ENCODE measurements at regions not wholly inside any gene's neighbourhood (a gene's known extent, or its start where the extent isn't known, plus 50 kb on each side); places are given as distances from the start of the nearest gene placed in this dataset.
"Not testable (repeated sequence)": the region's sequence is repeated elsewhere in the genome, so short reads cannot be mapped to it uniquely, and the experiment has no call there.

GRCh38 chr3:82595530-82595929, 834.1 kb upstream of the GBE1 start:
- DNase-seq = no peak

GRCh38 chr3:82587174-82587573, 825.7 kb upstream of the GBE1 start:
- no peak for DNase-seq

- no peak for DNase-seq
Observed at GRCh38 chr3:82586414-82586813, 825.0 kb upstream of the GBE1 start.

GRCh38 chr3:82586002-82586401, 824.6 kb upstream of the GBE1 start:
- not testable (repeated sequence) for DNase-seq

DNA sequence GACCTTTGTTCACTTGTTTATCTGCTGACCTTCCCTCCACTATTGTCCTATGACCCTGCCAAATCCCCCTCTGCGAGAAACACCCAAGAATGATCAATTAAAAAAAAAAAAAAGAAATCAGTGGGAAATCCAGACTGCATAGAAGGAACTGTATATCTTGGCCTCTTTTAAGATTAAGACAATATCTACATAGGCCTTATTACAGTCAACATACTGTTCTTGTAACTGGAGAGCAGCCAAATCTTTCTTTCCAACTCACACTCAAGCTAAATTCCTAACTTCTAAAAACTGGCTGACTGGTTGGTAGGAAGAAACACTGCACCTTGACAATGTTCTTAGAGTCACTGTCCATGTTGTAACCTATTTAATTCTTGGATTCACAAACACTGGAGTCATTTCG, 824.1 kb upstream of the GBE1 start:
- DNase-seq = not testable (repeated sequence)

DNA sequence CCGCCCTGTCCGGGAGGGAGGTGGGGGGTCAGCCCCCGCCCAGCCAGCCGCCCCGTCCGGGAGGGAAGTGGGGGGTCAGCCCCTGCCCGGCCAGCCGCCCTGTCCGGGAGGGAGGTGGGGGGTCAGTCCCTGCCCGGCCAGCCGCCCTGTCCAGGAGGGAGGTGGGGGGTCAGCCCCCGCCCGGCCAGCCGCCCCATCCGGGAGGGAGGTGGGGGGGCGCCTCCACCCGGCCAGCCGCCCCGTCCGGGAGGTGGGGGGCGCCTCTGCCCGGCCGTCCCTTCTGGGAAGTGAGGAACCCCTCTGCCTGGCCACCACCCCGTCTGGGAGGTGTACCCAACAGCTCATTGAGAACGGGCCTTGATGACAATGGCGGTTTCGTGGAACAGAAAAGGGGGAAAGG, 823.4 kb upstream of the GBE1 start:
- DNase-seq = not testable (repeated sequence)

DNA sequence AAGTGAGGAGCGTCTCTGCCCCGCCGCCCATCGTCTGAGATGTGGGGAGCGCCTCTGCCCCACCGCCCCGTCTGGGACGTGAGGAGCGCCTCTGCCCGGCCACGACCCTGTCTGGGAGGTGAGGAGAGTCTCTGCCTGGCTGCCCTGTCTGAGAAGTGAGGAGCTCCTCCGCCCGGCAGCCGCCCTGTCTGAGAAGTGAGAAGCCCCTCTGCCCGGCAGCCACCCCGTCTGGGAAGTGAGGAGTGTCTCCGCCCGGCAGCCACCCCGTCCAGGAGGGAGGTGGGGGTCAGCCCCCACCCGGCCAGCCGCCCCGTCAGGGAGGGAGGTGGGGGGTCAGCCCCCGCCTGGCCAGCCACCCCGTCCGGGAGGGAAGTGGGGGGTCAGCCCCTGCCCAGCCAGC, 823.0 kb upstream of the GBE1 start:
- not testable (repeated sequence) for DNase-seq

DNA sequence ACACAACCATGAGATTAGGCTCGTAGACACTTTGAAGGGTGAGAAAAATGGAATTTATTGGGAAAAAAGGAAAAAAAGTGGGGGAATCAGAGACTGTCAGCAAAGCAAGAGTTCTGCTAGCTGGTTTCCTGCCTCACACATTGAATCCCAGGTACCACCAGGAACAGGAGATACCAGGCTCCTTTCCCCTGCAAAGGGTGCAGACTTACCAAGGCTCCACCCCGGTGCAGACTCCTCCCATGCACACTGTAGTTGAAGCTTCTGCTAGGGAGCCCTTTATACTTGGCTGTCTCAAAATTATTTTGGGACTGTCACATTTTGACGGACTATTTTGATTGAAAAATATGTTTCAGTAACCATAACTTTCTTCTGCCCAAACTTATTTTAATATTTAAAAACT, 819.9 kb upstream of the GBE1 start:
- no peak for DNase-seq

GRCh38 chr3:82572721-82573120, 811.3 kb upstream of the GBE1 start:
- no peak for DNase-seq

- no peak for DNase-seq
Observed at GRCh38 chr3:82568776-82569338, 807.4 kb upstream of the GBE1 start.

- no peak for DNase-seq
Observed at GRCh38 chr3:82567029-82567600, 805.7 kb upstream of the GBE1 start.

DNA sequence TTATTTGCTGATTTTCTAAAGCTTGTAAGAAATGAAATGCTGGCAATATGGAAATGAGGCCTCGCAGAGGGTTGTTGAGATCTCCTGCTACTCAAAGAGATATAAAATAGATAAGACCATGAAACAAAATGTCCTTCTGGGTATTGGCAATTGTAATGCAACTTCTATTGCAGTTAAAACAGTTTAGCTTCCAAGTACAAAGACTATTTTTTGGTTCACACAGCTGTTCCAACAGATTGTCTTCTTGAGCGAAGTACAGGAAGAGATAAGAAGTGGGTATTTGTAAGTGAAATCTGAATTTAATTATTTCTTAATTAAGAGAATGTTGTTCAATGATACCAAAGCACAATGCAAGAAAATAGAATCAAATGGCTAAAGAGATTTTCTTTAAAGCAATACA, 801.5 kb upstream of the GBE1 start:
- no peak for DNase-seq

DNA sequence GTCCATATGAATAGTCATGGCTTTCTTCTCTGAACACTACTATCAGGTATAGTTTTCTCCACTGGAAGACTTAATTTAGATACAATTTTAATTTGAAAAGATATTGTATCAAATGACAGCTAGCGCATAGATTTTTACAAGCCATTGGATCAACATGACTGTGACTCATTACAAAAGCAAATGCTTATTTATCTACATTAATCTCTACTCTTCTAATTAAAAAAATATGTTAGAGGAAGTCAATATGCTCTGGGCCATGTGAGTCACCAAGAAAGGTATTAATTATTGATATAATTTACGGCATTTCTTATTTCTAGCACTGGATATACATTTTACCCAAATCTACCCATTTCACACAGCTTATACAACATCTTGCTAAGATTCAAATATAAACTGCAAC, 800.3 kb upstream of the GBE1 start:
- no peak for DNase-seq

GRCh38 chr3:82558081-82558480, 796.6 kb upstream of the GBE1 start:
- DNase-seq = no peak

DNA sequence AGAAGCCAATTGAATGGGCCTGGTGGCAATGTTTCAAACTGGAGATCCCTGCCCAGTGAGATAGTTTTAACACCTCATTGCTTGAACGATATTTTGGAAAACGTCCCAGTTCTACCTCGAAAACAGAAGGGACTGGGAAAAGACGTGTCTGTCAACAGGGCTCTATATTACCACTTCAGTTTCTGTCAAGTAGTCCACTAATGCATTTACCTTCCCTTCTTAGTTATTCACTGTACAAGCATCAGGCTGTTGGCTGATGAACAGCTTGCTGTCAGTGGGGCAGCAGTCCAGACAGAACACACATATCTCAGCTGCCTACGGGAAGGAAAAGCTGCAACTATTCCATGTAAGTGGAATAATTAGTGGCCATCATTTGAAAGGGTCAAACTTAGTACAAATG, 794.7 kb upstream of the GBE1 start:
- no peak for DNase-seq

- not testable (repeated sequence) for DNase-seq
Observed at GRCh38 chr3:82542556-82542955, 781.1 kb upstream of the GBE1 start.

- no peak for DNase-seq
Observed at GRCh38 chr3:82521657-82522056, 760.2 kb upstream of the GBE1 start.

GRCh38 chr3:82520846-82521245, 759.4 kb upstream of the GBE1 start:
- DNase-seq = no peak

DNA sequence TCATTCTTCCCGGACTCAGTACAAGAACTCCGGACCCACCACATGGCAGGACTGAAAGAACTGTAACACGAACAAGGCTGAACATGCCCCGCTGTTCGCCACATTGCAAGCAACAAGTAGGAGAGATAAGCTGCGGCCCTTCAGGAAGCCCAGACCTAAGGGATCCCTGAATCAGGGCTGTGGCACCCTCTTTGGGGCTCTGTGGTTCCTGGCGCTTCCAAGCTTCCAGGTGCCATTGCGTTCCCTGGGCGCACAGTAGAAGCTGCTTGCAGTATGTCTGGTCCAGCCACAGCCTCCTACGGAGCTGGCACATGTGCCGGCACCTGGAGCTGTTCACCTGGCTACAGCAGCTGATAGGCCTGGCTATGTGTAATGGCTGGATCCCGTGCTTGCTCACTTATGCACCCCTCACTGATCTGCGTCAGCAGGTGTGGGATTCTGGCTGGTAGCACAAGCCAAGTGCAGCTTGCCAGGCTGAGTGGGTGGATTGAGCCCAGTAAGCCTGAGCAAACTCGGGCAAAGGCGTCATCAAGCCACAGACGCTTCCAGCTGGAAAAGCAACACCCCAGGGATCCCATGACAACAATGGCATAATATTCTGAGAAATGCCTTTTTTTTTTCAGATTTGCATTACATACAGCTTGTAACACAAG, 748.6 kb upstream of the GBE1 start:
- no peak for DNase-seq

GRCh38 chr3:82509106-82509842, 747.8 kb upstream of the GBE1 start:
- no peak for DNase-seq

DNA sequence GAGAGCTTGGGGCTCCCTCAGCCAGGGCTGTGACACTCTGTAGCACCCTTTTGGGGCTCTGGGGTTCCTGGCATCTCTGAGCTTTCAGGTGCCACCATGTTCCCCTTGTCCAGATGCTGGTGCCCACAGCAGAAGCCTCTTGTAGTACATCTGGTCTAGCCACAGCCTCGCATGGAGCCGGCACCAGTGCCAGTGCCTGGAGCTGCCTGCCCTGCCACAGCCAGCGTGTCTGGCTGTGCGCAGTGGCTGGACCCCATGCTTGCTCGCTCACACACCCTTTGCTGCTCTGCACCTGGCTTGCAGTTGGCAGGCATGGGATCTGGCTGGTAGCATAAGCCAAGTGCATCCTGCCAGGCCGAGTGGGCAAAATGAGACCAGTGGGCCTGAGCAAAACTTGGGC, 744.8 kb upstream of the GBE1 start:
- DNase-seq = no peak

DNA sequence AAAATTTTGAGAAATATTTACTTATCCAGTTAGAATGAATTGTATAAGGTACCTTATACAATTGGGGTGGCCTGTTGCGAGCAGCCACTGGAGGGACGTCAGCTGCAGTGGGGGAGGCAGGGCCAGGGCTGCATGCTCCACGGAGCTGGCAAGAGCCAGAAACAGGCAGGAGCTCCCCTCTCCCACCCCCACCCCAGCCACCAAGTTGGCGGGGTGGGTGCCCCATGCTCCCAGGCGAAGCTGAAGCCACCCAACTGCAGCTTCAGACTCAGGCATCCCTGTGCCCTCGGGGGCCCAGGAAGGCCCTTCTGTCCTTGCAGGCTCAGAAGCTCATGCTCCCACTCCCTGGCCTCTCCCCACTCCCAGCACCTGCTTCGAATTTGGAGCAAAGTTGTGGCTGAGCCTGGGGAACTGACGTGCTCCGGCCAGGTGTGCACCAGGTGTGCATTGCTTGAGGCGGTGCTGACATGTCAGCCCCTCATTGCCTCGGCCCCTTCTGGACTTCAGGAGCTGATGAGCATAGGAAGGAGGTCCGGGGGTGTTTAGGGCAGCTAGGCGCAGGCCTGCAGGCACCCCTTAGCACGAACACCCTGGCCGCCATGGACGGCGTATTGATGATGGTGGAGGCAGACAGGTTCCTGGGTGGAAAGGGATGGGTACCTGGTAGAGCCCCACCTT, 743.8 kb upstream of the GBE1 start:
- DNase-seq = no peak

DNA sequence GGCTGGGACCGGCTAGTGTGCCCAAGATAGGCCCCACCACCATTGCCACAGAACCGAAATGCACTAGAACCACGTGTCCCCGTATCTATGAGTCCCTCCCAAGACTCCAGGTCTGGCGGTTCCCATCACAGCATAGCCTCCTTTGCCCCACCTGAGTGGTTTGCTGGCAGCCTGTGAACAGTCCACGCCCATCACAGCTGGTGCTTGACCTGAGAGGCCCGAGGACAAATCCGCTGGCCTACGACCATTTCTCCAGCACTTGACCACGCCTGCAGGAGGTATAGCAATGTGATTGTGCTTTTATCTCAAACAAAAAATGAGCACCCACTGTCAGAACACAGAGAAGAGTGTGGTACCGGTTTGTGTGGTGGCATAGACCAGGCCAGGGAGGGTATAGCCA, 736.7 kb upstream of the GBE1 start:
- DNase-seq = no peak

Measured in fibroblast of skin of scalp (primary cell).